Neural progenitor cell (in vitro differentiated cells): ENCODE measurements at regions not wholly inside any gene's neighbourhood (a gene's known extent, or its start where the extent isn't known, plus 50 kb on each side); places are given as distances from the start of the nearest gene placed in this dataset.

Experiments used
- DNase-seq: peaks from one replicate; pipeline ENCODE4 v3.0.0-alpha.2; 2016; ENCODE audit warnings: low spot score
- H2AFZ ChIP-seq: fragments of 200-600 bp; sonication (generic); replicated peaks from 2 replicates; pipeline ENCODE4 v1.6.1; 2016; ENCODE audit warnings: antibody characterized with exemption
- H3F3A ChIP-seq: fragments of 200-600 bp; sonication (generic); 2 replicates; pipeline ENCODE4 v1.6.1; 2016; ENCODE audit warnings: antibody characterized with exemption, low read depth
- H3K27ac ChIP-seq: fragments of 200-600 bp; sonication (generic); 2 replicates; pipeline ENCODE4 v1.5.1; 2016; ENCODE audit warnings: mild to moderate bottlenecking
- H3K27me3 ChIP-seq: fragments of 200-600 bp; sonication (generic); 2 replicates; pipeline ENCODE4 v1.6.1; 2016; ENCODE audit warnings: mild to moderate bottlenecking, moderate library complexity
- H3K36me3 ChIP-seq: fragments of 200-600 bp; sonication (generic); 2 replicates; pipeline ENCODE4 v1.5.1; 2016
- H3K4me1 ChIP-seq: fragments of 200-600 bp; sonication (generic); 2 replicates; pipeline ENCODE4 v1.6.1; 2016; ENCODE audit warnings: mixed run types
- H3K4me2 ChIP-seq: fragments of 200-600 bp; sonication (generic); 2 replicates; pipeline ENCODE4 v1.6.1; 2016
- H3K4me3 ChIP-seq: fragments of 200-600 bp; sonication (generic); 2 replicates; pipeline ENCODE4 v1.5.1; 2016
- H3K79me2 ChIP-seq: fragments of 200-600 bp; sonication (generic); 2 replicates; pipeline ENCODE4 v1.6.1; 2016; ENCODE audit warnings: low read depth
- H3K9ac ChIP-seq: fragments of 200-600 bp; sonication (generic); 2 replicates; pipeline ENCODE4 v1.6.1; 2016
- H3K9me3 ChIP-seq: fragments of 200-600 bp; sonication (generic); 2 replicates; pipeline ENCODE4 v1.5.1; 2016; ENCODE audit warnings: low read depth
- H4K20me1 ChIP-seq: fragments of 200-600 bp; sonication (generic); 2 replicates; pipeline ENCODE4 v1.6.1; 2016; ENCODE audit warnings: low read depth
- H3K27ac Mint-ChIP-seq: 3 replicates; pipeline ENCODE4 v1.8.0; 2021; ENCODE audit warnings: mixed read lengths
- H3K27me3 Mint-ChIP-seq: 2 replicates; pipeline ENCODE4 v1.8.0; 2022; ENCODE audit warnings: low read depth, mild to moderate bottlenecking, inconsistent platforms, moderate library complexity, mixed read lengths; ENCODE audit not compliant: insufficient read depth
- H3K36me3 Mint-ChIP-seq: 3 replicates; pipeline ENCODE4 v1.8.0; 2021; ENCODE audit warnings: mixed read lengths
- H3K4me1 Mint-ChIP-seq: 3 replicates; pipeline ENCODE4 v1.8.0; 2021; ENCODE audit warnings: mixed read lengths
- H3K4me3 Mint-ChIP-seq: 3 replicates; pipeline ENCODE4 v1.8.0; 2021; ENCODE audit warnings: mild to moderate bottlenecking, moderate library complexity, mixed read lengths
- H3K9me3 Mint-ChIP-seq: 3 replicates; pipeline ENCODE4 v1.8.0; 2020; ENCODE audit warnings: mixed read lengths
- EZH2 ChIP-seq: fragments of 200-600 bp; sonication (generic); IDR thresholded peaks from 2 replicates; pipeline ENCODE4 v1.6.1; 2017; ENCODE audit warnings: antibody characterized with exemption, mild to moderate bottlenecking, moderate library complexity
- EZH2phosphoT487 ChIP-seq: fragments of 200-600 bp; sonication (generic); IDR thresholded peaks from 2 replicates; pipeline ENCODE4 v1.6.1; 2017; ENCODE audit warnings: antibody characterized with exemption
- TF ChIP-seq, protein P1 (sequence below): fragments of 200-600 bp; sonication (generic); IDR thresholded peaks from 2 replicates; pipeline ENCODE4 v1.5.1; 2017; ENCODE audit warnings: antibody characterized with exemption, mild to moderate bottlenecking

- Histone ChIP-seq H3K4me2 (no peak overlapping the region), H3K27me3 (no peaks in the 10 kb centered on the region), H3K9me3 (no peaks in the 10 kb centered on the region), H3K4me1 (no peaks in the 10 kb centered on the region), H3K9ac (no peak overlapping the region), H3F3A (no peaks in the 10 kb centered on the region), H3K79me2 (no peaks in the 10 kb centered on the region), H3K27ac (no peak overlapping the region), H4K20me1 (no peaks in the 10 kb centered on the region), H3K4me3 (no peak overlapping the region), H3K36me3 (no peaks in the 10 kb centered on the region), H2AFZ (no peak overlapping the region)
- no peak overlapping the region for H3K27ac Mint-ChIP-seq
- no peak overlapping the region for H3K4me3 Mint-ChIP-seq
- no peaks in the 10 kb centered on the region for H3K9me3 Mint-ChIP-seq
- H3K4me1 Mint-ChIP-seq, result no peaks in the 10 kb centered on the region
- H3K27me3 Mint-ChIP-seq, result no peaks in the 10 kb centered on the region
- no peak for TF ChIP-seq EZH2phosphoT487
- no peak for DNase-seq
- no peaks in the 10 kb centered on the region for H3K36me3 Mint-ChIP-seq
These were observed 490.5 kb downstream of the GABRG2 start for GRCh38 chr5:162558120-162558519.

- DNase-seq, result no peak
- no peaks in the 10 kb centered on the region for H3K36me3 ChIP-seq
- no peaks in the 10 kb centered on the region for H3K36me3 Mint-ChIP-seq
These were observed 500.1 kb downstream of the GABRG2 start for GRCh38 chr5:162567644-162568043.

GRCh38 chr5:162573758-162574157 is 506.2 kb downstream of the GABRG2 start:
- Histone ChIP-seq H3K9ac (no peak overlapping the region), H3F3A (no peaks in the 10 kb centered on the region), H3K79me2 (no peaks in the 10 kb centered on the region), H3K27me3 (no peaks in the 10 kb centered on the region), H3K27ac (no peak overlapping the region), H3K4me3 (no peak overlapping the region), H3K36me3 (no peaks in the 10 kb centered on the region), H3K4me2 (no peak overlapping the region), H3K4me1 (no peaks in the 10 kb centered on the region), H2AFZ (no peak overlapping the region), H3K9me3 (no peaks in the 10 kb centered on the region), H4K20me1 (no peaks in the 10 kb centered on the region)
- Mint-ChIP-seq H3K4me1 (no peaks in the 10 kb centered on the region), H3K9me3 (no peaks in the 10 kb centered on the region), H3K27me3 (no peaks in the 10 kb centered on the region), H3K4me3 (no peak overlapping the region), H3K27ac (no peak overlapping the region), H3K36me3 (no peaks in the 10 kb centered on the region)
- no peak for DNase-seq
- TF ChIP-seq, protein P1, sequence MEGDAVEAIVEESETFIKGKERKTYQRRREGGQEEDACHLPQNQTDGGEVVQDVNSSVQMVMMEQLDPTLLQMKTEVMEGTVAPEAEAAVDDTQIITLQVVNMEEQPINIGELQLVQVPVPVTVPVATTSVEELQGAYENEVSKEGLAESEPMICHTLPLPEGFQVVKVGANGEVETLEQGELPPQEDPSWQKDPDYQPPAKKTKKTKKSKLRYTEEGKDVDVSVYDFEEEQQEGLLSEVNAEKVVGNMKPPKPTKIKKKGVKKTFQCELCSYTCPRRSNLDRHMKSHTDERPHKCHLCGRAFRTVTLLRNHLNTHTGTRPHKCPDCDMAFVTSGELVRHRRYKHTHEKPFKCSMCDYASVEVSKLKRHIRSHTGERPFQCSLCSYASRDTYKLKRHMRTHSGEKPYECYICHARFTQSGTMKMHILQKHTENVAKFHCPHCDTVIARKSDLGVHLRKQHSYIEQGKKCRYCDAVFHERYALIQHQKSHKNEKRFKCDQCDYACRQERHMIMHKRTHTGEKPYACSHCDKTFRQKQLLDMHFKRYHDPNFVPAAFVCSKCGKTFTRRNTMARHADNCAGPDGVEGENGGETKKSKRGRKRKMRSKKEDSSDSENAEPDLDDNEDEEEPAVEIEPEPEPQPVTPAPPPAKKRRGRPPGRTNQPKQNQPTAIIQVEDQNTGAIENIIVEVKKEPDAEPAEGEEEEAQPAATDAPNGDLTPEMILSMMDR, result no peak
- TF ChIP-seq EZH2phosphoT487, result no peak
- TF ChIP-seq EZH2, result no peak

More at GRCh38 chr5:162567644-162568043, 500.1 kb downstream of the GABRG2 start:
- TF ChIP-seq EZH2phosphoT487, result no peak
- TF ChIP-seq, protein P1, result no peak
- no peak for TF ChIP-seq EZH2
- no peaks in the 10 kb centered on the region for H3F3A ChIP-seq
- H2AFZ ChIP-seq, result no peak overlapping the region
- Mint-ChIP-seq H3K4me3 (no peak overlapping the region), H3K27ac (no peak overlapping the region), H3K9me3 (no peaks in the 10 kb centered on the region), H3K27me3 (no peaks in the 10 kb centered on the region), H3K4me1 (no peaks in the 10 kb centered on the region)
- H3K27ac ChIP-seq, result no peak overlapping the region
- H4K20me1 ChIP-seq, result no peaks in the 10 kb centered on the region
- H3K4me3 ChIP-seq, result no peak overlapping the region
- H3K27me3 ChIP-seq, result no peaks in the 10 kb centered on the region
- H3K4me2 ChIP-seq, result no peak overlapping the region
- H3K79me2 ChIP-seq, result no peaks in the 10 kb centered on the region
- no peak overlapping the region for H3K9ac ChIP-seq
- H3K4me1 ChIP-seq, result no peaks in the 10 kb centered on the region
- no peaks in the 10 kb centered on the region for H3K9me3 ChIP-seq

DNA sequence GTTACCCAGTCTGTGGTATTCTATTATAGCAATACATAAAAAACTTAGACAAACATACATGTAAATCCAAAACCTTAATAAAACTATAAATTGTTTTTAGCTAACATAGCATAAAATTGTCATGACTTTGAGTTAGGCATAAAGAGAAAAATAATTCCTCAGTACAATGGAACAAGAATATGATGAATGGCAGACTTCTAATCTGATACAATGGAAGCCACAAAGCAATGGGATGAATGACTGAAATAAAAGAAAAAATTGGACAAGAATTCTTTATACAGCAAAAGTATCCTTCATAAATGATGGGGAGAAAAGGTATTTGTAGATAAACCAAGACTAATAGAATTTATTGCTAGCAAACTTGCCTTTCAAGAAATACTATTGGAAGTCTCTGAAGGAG is 524.2 kb downstream of the GABRG2 start:
- no peak overlapping the region for H3K27ac ChIP-seq
- Mint-ChIP-seq H3K4me1 (no peaks in the 10 kb centered on the region), H3K27me3 (no peaks in the 10 kb centered on the region), H3K4me3 (no peak overlapping the region), H3K36me3 (no peaks in the 10 kb centered on the region), H3K27ac (no peak overlapping the region), H3K9me3 (peaks cover 10% of the 10 kb centered on the region)
- H3K9ac ChIP-seq, result no peak overlapping the region
- no peaks in the 10 kb centered on the region for H3K27me3 ChIP-seq
- H3K79me2 ChIP-seq, result no peaks in the 10 kb centered on the region
- no peak for DNase-seq
- no peaks in the 10 kb centered on the region for H3K9me3 ChIP-seq
- H4K20me1 ChIP-seq, result no peaks in the 10 kb centered on the region
- no peak overlapping the region for H2AFZ ChIP-seq
- H3K4me1 ChIP-seq, result no peaks in the 10 kb centered on the region
- H3K4me2 ChIP-seq, result no peak overlapping the region
- TF ChIP-seq, protein P1, result no peak
- TF ChIP-seq EZH2 (no peak), EZH2phosphoT487 (no peak)
- no peak overlapping the region for H3K4me3 ChIP-seq
- no peaks in the 10 kb centered on the region for H3F3A ChIP-seq
- H3K36me3 ChIP-seq, result no peaks in the 10 kb centered on the region
